Bone marrow (tissue), 2 donors: ENCODE measurements at regions not wholly inside any gene's neighbourhood (a gene's known extent, or its start where the extent isn't known, plus 50 kb on each side); places are given as distances from the start of the nearest gene placed in this dataset.
"Not testable (repeated sequence)": the region's sequence is repeated elsewhere in the genome, so short reads cannot be mapped to it uniquely, and the experiment has no call there.

Source experiments
- DNase-seq, 2 donors: peaks; one replicate each; lab custom pipeline; 2025; lab: John Stamatoyannopoulos, UW

- no peak for DNase-seq
These were observed 325.7 kb downstream of the GATA3 start for GRCh38 chr10:8379906-8380832.

- no peak for DNase-seq
These were observed 326.5 kb downstream of the GATA3 start for GRCh38 chr10:8380833-8381496.

DNA sequence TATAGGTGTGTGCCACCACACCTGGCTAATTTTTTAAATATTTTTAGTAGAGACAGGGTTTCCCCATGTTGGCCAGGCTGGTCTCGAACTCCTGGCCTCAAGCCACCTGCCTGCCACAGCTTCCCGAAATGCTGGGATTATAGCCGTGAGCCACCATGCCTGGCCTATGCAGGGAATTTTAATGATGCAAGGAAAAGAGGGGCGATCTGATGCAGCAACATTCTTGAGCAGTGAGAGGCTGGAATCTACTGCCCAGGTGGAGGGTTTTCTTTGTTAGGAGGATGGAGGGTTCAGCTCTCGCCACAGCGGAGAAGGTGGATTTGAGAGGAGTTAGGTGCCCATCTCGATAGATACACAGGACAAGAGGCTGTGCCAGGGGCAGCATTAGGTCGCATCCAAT is 332.3 kb downstream of the GATA3 start:
- DNase-seq, result no peak

DNA sequence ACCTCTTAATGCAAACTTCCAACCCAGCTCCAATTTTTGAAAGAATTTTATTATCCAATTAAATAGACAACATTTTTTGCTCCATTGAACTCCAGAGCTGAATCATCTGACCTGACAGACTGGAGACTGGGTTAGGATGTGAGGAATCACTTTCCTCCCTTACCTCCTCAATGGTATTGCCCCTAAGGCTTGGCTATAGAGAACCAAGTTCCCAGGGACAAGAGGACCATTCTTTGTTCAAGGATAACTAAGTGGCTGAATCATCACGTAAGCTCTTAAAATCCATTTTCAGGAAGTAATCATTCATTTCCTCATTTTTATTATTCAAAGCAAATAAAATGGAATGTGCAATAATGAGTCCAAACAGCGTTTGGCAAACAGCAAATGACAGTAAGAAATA is 335.1 kb downstream of the GATA3 start:
- no peak for DNase-seq

DNA sequence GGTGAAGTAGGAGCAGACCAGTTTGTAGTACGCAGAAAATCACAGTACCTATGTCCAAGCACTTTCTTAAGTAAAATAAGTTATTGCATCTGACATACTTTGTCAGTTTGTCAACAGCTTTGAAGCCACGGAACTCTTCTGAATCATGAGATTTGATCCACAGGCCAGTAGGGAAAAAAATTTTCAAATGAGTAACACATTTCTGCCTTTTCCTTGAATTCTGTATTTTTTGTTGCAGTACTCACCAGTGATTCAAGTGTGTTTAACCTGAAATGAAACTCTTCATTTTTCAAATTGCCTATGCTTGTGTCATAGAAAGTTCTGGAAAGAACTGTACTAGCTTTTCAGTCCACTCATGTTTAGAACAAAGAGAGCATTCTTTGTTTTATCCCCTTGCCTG is 337.7 kb downstream of the GATA3 start:
- DNase-seq, result no peak

DNA sequence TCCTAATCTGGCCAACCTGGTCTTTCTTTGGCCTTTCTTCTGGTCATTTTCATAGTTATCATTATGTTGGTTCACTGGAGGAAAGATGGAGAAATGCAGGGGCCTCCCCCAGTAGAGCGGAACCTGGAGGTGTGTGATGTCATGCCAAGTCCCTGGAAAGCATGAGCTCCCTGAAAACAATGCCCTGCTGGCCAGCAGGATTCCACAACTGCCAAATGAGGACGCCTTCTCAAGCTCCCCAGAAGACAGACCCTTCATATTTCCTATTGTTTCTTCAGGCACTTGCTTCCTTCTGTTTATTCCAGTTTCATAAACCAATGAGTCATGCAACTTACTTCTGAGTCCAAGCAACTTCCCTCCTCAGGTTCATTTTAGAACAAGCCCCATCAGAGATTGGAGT is 339.0 kb downstream of the GATA3 start:
- no peak for DNase-seq

GRCh38 chr10:8396675-8397074 is 342.2 kb downstream of the GATA3 start:
- DNase-seq, result no peak

DNA sequence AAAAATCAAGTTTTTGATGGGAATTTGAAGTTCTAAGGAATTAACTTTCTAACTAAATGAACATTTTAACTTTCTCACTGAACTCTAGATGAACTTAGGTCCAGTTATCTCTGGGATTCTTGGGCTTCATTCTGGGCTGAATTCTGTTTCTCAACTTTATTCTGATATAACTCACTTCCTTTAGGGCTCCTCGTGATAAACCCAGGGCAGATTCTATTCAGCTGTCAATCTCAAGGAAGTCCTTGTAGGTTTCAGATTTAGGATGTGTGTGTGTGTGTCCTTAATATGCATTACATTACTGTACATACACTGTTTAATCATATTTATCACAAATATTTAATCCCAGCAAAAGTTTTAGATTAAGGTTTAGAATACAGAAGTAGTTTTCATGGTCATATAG is 344.3 kb downstream of the GATA3 start:
- no peak for DNase-seq

DNA sequence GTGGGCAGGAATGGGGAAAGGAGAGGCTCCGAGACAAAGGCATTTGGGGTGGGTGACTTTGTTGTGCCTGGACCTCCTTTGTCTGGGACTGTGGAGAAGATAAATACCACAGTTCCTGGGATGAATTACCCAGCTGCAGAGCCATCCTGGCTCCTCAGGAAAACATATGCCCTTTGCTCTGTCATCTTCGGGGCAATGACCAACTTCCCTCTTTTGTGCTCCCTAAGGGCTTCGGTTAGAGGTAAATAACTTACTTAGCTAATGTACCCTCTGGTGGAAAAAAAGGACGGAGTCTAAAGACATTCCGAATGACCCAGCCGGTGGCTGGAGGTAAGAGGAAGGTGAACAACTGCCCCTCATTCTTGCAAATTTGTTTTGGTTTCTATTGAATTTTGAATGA is 345.7 kb downstream of the GATA3 start:
- DNase-seq, result no peak

- no peak for DNase-seq
These were observed 346.4 kb downstream of the GATA3 start for GRCh38 chr10:8400892-8401291.

DNA sequence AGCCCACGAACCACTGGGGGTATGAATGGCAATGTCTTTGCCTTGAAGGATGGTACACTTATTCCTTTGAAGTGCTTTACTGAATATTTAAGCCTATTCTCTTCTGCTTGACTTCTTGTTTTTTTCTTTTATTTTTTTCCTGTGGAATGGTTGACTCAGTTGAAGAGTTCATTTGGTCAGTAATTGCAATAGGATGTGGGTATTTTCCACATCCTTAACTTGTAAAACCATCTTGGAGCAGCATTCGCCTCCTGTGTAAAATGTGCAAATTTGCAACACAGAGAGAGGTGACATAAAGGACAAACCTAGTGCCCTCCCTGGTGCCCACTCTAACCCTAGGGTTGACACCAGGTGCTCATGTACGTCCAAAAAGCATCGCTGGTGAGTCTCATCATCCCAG is 347.0 kb downstream of the GATA3 start:
- no peak for DNase-seq

DNA sequence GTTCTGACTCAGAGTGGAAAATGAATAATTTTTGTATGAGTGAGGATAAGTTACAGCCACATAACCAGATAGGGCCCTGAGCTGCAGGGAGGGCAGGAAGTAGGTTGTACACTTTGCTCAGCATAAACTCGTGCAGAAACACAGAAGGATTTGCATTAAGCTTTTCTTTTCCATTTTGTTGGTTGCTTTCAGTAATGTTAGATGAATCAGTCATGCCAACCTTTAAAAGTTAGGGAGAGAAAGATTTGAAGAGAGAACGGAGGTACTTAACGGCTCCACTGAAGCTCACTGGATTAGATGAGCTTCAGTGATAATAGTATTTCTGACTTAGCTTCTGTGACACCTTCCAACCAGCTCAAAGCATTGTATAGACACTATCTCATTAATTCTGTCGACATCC is 348.1 kb downstream of the GATA3 start:
- DNase-seq, result no peak

GRCh38 chr10:8403711-8404371 is 349.4 kb downstream of the GATA3 start:
- DNase-seq, result no peak

DNA sequence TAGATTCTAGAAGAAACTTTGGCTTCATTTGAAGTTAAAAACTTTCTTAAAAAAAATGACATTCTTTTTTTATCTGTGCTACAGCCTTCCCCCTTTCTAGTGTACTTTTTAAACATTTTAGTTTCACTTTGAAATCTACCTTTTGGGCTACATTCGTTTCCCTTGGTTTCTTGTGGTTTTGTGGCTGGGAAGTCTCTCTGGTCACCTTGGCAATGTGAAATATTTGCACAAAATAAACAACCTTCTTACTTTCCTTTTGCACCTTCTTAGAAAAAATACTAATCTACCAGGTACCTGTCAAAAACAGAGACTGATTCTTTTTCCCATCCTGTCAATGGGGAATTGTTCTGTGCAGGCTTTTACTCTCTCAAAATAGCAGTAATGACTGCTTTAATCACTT is 350.2 kb downstream of the GATA3 start:
- no peak for DNase-seq

DNA sequence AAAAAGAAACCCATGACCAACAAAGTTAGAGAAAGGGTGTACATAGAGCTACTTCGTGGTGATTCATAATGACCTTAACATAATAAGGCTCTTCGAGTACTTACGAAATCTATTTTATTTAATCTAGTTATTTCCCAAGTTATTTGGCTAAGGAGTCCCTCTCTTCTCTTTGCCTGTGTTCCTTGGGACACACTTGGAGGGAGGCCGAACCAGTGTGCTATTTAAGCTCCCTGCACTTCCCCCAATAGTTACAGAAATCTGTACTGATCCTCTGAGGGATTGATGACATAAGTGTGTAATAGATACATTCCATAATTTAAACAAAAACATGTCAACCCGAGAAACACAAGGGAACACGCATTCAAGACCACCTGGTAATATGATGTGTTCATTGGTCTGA is 351.1 kb downstream of the GATA3 start:
- no peak for DNase-seq

- no peak for DNase-seq
These were observed 353.1 kb downstream of the GATA3 start for GRCh38 chr10:8407501-8408021.

DNA sequence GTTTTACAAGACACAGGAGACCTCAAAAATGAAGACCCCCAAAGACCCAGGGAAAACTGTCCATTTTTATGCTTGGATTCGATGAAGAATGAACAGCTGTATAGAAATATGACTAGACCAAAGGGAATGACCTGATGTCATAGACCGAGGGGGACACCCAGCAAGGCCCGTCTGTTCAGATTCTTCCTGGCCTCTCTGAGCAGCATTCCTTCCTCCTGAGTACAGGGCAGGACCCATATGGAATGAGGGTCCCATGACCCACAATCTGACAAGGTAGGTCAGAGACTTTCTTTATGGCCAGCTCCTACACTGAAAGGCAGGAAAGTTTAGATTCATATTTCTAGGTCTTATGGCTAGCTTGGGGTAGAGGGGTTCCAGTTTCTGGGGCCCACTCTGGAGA is 356.0 kb downstream of the GATA3 start:
- no peak for DNase-seq

GRCh38 chr10:8412541-8412940 is 358.1 kb downstream of the GATA3 start:
- DNase-seq, result no peak

- DNase-seq, result not testable (repeated sequence)
These were observed 360.5 kb downstream of the GATA3 start for GRCh38 chr10:8415029-8415428.

GRCh38 chr10:8416192-8416701 is 361.8 kb downstream of the GATA3 start:
- DNase-seq, result no peak

GRCh38 chr10:8416760-8417159 is 362.3 kb downstream of the GATA3 start:
- DNase-seq, result no peak

DNA sequence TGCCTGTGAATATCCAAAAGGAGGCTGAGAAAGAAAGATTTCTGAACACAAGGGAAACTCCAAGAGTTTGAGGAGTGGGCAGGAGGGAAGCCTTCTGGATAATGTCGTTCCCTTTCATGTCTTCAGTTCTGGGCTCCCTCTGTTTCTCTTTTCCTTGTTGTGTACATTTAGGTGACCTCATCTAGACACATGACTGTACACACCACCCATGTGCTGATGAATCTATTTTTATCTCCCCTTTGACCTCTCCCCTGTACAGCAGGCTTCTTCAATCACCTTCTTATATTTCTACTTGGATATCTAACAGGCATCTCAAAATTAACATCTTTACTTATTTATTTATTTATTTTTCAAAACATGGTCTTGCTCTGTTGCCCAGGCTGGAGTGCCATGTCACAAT is 363.1 kb downstream of the GATA3 start:
- DNase-seq, result no peak

DNA sequence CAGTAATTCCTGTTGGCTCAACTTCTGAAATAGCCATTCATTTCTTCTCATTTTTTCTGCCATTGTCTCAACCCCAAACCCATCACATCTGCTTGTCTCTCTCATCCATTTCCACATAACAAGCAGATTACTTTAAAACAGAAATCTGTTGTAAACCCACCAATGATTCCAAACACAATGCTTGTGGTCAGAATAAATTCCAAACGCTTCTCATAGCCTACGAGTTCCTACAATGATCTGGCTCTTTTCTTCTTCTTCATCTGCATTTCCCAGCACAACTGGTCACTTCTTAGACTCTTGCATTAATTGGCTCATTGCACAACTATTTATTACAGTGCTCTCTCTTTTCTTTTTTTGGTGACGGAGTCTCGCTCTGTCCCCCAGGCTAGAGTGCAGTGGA is 364.1 kb downstream of the GATA3 start:
- no peak for DNase-seq
